Right atrium auricular region (tissue), 2 donors: ENCODE measurements at regions not wholly inside any gene's neighbourhood (a gene's known extent, or its start where the extent isn't known, plus 50 kb on each side); places are given as distances from the start of the nearest gene placed in this dataset.

Source experiments
- DNase-seq: peaks from one replicate; pipeline ENCODE4 v3.0.0-alpha.2; 2019; ENCODE audit warnings: low spot score
- H3K27ac ChIP-seq, 2 donors: fragments of 200-600 bp; sonication (generic); 1 replicate in 1 of 2; 2 replicates in 1 of 2; pipeline ENCODE4 v1.5.1; 2016 to 2019
- H3K27me3 ChIP-seq, 2 donors: fragments of 200-600 bp; sonication (generic); one replicate each; pipeline versions ENCODE4 v1.5.1 to v1.6.0; 2017 to 2019
- H3K36me3 ChIP-seq: fragments of 200-600 bp; sonication (generic); one replicate; pipeline ENCODE4 v1.5.1; 2016
- H3K4me1 ChIP-seq, 2 donors: fragments of 200-600 bp; sonication (generic); one replicate each; pipeline versions ENCODE4 v1.5.1 to v1.6.0; 2017 to 2019
- H3K4me3 ChIP-seq, 2 donors: fragments of 200-600 bp; sonication (generic); 1 replicate in 1 of 2; 2 replicates in 1 of 2; pipeline ENCODE4 v1.5.1; 2017 to 2019; ENCODE audit warnings: mild to moderate bottlenecking in 1 of 2, moderate library complexity in 1 of 2
- H3K9me3 ChIP-seq, 2 donors: fragments of 200-600 bp; sonication (generic); one replicate each; pipeline ENCODE4 v1.5.1; 2019
- TF ChIP-seq, protein P1 (sequence below), 2 donors: fragments of 200-600 bp; sonication (generic); IDR thresholded peaks; one replicate each; pipeline ENCODE4 v1.5.1; 2019; ENCODE audit warnings: antibody characterized with exemption in 2 of 2

DNA sequence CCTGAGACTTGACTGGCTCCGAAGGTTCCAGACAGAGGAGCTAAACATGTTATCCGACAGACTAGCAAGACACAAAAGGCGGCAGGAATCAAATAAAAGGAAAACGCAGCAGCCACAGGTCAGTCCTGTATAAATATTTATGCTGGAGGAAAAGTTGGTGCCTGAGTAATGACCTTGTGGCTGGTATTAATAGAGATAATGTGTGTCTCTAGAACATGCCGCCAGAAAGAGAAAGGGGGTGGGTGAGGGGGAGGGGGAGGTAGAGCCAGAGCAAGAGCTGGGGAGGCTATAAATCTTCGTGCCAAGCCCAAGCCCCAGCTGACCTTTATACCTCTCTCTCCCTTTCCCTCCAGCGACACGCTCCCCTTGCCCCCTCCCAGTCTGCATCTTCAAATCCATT is 590.4 kb downstream of the MED13L start:
- Histone ChIP-seq H3K27ac (no peak overlapping the region), H3K36me3 (no peaks in the 10 kb centered on the region), H3K4me1 (no peaks in the 10 kb centered on the region), H3K9me3 (no peaks in the 10 kb centered on the region), H3K27me3 (no peaks in the 10 kb centered on the region), H3K4me3 (no peak overlapping the region)
- no peak for DNase-seq
- TF ChIP-seq, protein P1, sequence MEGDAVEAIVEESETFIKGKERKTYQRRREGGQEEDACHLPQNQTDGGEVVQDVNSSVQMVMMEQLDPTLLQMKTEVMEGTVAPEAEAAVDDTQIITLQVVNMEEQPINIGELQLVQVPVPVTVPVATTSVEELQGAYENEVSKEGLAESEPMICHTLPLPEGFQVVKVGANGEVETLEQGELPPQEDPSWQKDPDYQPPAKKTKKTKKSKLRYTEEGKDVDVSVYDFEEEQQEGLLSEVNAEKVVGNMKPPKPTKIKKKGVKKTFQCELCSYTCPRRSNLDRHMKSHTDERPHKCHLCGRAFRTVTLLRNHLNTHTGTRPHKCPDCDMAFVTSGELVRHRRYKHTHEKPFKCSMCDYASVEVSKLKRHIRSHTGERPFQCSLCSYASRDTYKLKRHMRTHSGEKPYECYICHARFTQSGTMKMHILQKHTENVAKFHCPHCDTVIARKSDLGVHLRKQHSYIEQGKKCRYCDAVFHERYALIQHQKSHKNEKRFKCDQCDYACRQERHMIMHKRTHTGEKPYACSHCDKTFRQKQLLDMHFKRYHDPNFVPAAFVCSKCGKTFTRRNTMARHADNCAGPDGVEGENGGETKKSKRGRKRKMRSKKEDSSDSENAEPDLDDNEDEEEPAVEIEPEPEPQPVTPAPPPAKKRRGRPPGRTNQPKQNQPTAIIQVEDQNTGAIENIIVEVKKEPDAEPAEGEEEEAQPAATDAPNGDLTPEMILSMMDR (IDR thresholded peaks at IDR 0.05) = no peak

DNA sequence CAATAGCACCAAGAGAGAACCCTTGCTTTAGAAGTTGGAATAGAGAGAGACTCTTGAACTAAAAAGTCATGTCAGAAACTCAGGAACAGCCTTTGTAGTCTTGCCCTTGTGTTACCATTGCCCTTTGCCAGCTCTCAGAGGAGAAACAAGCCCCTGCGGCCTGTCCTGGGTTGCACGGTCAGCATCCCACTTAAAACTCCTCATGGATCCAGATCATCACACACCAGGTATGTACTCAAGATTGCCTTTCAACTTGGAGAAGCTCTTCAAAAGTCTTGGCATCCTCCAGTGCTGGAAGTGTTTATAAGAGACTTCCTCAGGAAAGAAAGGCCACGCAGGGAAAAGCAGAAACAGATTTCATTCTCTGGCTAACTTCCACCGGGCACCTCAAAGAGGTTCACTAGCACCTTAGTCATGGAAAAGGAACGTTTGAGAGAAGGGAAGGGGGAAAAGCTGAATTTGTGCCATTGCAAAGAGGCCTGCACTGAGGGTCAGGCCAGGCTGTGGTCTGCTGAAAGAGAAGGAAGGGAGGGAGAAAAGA is 594.2 kb downstream of the MED13L start:
- no peak overlapping the region for H3K27ac ChIP-seq
- H3K27me3 ChIP-seq = no peaks in the 10 kb centered on the region
- TF ChIP-seq, protein P1 (IDR thresholded peaks at IDR 0.05) = no peak

DNA sequence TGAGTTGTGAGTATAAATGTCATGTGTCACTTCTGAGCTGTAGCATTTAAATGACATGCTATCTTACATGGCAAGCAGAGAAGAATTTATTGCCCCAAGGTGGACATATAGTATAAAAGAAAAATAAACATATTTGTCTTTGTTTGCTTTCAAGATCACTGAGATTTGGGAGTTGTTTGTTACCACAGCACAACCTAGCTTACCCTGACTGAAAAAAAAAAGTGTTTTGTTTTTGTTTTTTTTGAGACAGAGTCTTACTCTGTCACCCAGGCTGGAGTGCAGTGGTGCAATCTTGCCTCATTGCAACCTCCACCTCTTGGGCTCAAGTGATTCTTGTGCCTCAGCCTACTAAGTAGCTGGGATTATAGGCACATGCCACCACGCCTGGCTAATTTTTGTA is 596.5 kb downstream of the MED13L start:
- no peak overlapping the region for H3K4me3 ChIP-seq
- H3K36me3 ChIP-seq = no peaks in the 10 kb centered on the region
- no peaks in the 10 kb centered on the region for H3K27me3 ChIP-seq
- TF ChIP-seq, protein P1 (IDR thresholded peaks at IDR 0.05) = no peak
- no peaks in the 10 kb centered on the region for H3K4me1 ChIP-seq
- no peak overlapping the region for H3K27ac ChIP-seq
- peaks cover 0 to 6% of the 10 kb centered on the region in 2 donors for H3K9me3 ChIP-seq
- DNase-seq = no peak

More for the DNA sequence above, 594.2 kb downstream of the MED13L start:
- no peaks in the 10 kb centered on the region for H3K4me1 ChIP-seq
- no peaks in the 10 kb centered on the region for H3K36me3 ChIP-seq
- DNase-seq = no peak
- H3K4me3 ChIP-seq = no peak overlapping the region
- H3K9me3 ChIP-seq = no peaks in the 10 kb centered on the region

DNA sequence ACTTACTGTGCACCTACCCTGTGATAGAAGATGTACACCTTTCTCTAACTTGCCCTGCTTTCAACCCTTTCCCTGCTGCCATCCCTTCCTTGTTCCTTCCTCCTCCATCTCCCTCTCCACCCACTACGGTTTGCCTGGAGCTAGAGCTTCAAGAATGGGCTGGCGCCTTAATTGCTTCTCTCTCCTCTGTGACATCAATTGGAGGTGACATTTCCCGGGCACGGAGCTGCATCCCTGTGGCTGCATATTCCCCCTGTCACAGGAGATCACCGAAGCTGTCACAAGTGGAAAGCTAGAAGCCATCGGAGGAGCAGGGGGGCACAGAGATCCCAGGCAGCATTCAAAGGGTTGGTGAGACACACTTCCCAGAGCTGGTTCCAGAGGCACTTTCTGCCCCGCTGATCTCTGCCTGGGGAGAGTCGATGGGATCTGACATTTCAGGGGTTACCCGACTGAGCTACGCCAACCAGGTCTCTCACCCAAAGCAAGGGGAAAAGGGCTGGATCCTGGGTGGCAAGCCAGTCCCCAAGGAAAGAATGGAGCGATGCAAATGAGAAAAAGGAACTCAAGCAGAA is 604.9 kb downstream of the MED13L start:
- no peak for DNase-seq
- H3K9me3 ChIP-seq = peaks cover 0 to 6% of the 10 kb centered on the region in 2 donors
- no peaks in the 10 kb centered on the region for H3K27me3 ChIP-seq
- no peak overlapping the region for H3K4me3 ChIP-seq
- TF ChIP-seq, protein P1 (IDR thresholded peaks at IDR 0.05) = no peak
- H3K27ac ChIP-seq = no peak overlapping the region
- H3K4me1 ChIP-seq = no peaks in the 10 kb centered on the region
- no peaks in the 10 kb centered on the region for H3K36me3 ChIP-seq

DNA sequence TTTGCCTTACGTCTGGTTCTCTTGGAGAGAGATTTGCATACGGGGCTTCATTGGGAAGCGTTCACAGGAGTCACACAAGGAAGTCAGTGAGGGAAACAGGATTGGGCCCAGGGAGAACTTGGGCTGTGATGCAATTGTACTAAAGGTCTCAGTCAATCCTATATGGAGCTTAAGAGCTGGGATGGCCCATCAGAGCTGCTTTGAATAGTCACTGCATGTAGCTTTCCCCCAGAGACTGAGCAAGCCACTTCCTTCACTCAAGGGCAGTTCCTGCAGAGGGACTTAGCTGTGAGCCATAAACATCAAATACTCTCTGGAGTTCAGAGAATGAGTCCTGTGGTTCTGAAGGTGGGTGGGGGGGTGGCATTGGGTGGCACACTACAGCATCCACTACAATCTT is 605.4 kb downstream of the MED13L start:
- H3K27me3 ChIP-seq = no peaks in the 10 kb centered on the region
- TF ChIP-seq, protein P1 (IDR thresholded peaks at IDR 0.05) = no peak
- H3K27ac ChIP-seq = no peak overlapping the region
- no peak overlapping the region for H3K4me3 ChIP-seq
- no peaks in the 10 kb centered on the region for H3K4me1 ChIP-seq
- peaks cover 0 to 6% of the 10 kb centered on the region in 2 donors for H3K9me3 ChIP-seq
- H3K36me3 ChIP-seq = no peaks in the 10 kb centered on the region
- DNase-seq = no peak

DNA sequence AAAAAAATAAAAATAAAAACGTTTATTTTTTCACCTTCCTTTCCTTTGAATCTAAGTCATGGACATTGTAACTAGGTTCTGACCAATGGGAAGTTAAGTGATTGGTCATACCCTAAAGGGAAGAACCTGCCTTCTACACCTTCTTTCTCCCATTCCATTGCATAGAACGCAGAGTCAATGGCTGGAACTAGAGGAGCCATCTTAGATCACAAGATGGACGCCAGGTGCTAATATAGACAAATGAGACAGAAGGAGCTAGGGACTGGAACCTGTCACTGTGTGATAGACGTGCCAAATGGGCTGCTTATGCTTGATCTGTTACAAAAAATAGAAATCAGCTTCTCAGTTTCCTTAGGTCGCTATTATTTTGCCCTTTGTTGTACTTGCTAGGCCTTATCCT is 606.6 kb downstream of the MED13L start:
- Histone ChIP-seq H3K36me3 (no peaks in the 10 kb centered on the region), H3K4me3 (no peak overlapping the region), H3K4me1 (no peaks in the 10 kb centered on the region), H3K27me3 (no peaks in the 10 kb centered on the region), H3K27ac (no peak overlapping the region), H3K9me3 (no peaks in the 10 kb centered on the region)
- TF ChIP-seq, protein P1 (IDR thresholded peaks at IDR 0.05) = no peak
- no peak for DNase-seq
